ENCODE measurements at regions not wholly inside any gene's neighbourhood (a gene's known extent, or its start where the extent isn't known, plus 50 kb on each side); places are given as distances from the start of the nearest gene placed in this dataset.

DNA sequence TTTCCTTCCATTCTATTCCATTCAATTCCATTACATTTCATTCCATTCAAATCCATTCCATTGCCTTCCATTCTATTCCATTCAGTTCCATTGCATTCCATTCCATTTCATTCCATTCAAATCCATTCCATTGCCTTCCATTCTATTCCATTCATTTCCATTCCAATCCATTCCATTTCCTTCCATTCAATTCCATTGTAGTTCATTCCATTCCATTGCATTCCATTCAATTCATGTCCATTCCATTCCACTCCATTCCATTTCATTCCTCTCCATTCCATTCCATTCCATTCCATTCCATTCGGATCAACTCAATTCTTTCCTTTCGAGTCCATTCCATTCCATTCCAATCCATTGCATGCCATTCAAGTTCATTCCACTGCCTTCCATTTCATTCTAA, 1128.3 kb downstream of the RPIA start:
- TF ChIP-seq, protein P1, sequence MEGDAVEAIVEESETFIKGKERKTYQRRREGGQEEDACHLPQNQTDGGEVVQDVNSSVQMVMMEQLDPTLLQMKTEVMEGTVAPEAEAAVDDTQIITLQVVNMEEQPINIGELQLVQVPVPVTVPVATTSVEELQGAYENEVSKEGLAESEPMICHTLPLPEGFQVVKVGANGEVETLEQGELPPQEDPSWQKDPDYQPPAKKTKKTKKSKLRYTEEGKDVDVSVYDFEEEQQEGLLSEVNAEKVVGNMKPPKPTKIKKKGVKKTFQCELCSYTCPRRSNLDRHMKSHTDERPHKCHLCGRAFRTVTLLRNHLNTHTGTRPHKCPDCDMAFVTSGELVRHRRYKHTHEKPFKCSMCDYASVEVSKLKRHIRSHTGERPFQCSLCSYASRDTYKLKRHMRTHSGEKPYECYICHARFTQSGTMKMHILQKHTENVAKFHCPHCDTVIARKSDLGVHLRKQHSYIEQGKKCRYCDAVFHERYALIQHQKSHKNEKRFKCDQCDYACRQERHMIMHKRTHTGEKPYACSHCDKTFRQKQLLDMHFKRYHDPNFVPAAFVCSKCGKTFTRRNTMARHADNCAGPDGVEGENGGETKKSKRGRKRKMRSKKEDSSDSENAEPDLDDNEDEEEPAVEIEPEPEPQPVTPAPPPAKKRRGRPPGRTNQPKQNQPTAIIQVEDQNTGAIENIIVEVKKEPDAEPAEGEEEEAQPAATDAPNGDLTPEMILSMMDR (conservative IDR thresholded peaks at IDR 0.05), result no peak
- no peak for TF ChIP-seq EZH2 (IDR thresholded peaks at IDR 0.05; ENCODE audit: low read depth)
